DOHH2 (cell line): ENCODE measurements at regions not wholly inside any gene's neighbourhood (a gene's known extent, or its start where the extent isn't known, plus 50 kb on each side); places are given as distances from the start of the nearest gene placed in this dataset.

Source experiments
- CTCF ChIP-seq: fragments of 200-600 bp; sonication (generic); IDR thresholded peaks from one replicate; pipeline ENCODE4 v1.5.1; 2014; ENCODE audit warnings: antibody characterized with exemption, mild to moderate bottlenecking, low read depth, low read length; ENCODE audit not compliant: poor library complexity, severe bottlenecking
- EZH2phosphoT487 ChIP-seq: fragments of 200-600 bp; sonication (generic); IDR thresholded peaks from 2 replicates; pipeline ENCODE4 v1.6.1; 2017; ENCODE audit warnings: borderline replicate concordance, mild to moderate bottlenecking, antibody characterized with exemption, low read length, moderate library complexity, mixed read lengths

- TF ChIP-seq CTCF (no peak), EZH2phosphoT487 (no peak)
Observed at GRCh38 chrY:19012985-19013384, 239.4 kb upstream of the HSFY2 start.
